Neuronal stem cell (in vitro differentiated cells): ENCODE measurements at regions not wholly inside any gene's neighbourhood (a gene's known extent, or its start where the extent isn't known, plus 50 kb on each side); places are given as distances from the start of the nearest gene placed in this dataset.

Experiments used
- DNase-seq: peaks from one replicate; pipeline ENCODE4 v3.0.0-alpha.2; 2013; ENCODE audit warnings: low spot score
- H2AFZ ChIP-seq: one replicate; pipeline ENCODE4 v1.6.1; 2013; ENCODE audit warnings: mild to moderate bottlenecking, low read length, inconsistent platforms
- H2AK5ac ChIP-seq: 2 replicates; pipeline ENCODE4 v1.6.1; 2013; ENCODE audit warnings: low read depth, mild to moderate bottlenecking, inconsistent platforms, low read length, moderate library complexity, mixed read lengths
- H2BK120ac ChIP-seq: 2 replicates; pipeline ENCODE4 v1.6.1; 2013; ENCODE audit warnings: low read depth, mild to moderate bottlenecking, inconsistent platforms, low read length, moderate library complexity, mixed read lengths
- H2BK12ac ChIP-seq: one replicate; pipeline ENCODE4 v1.6.1; 2013; ENCODE audit warnings: low read length, inconsistent platforms
- H2BK15ac ChIP-seq: 2 replicates; pipeline ENCODE4 v1.6.1; 2013; ENCODE audit warnings: mild to moderate bottlenecking, low read length, inconsistent platforms, mixed read lengths
- H2BK5ac ChIP-seq: one replicate; pipeline ENCODE4 v1.6.1; 2013; ENCODE audit warnings: inconsistent platforms, mild to moderate bottlenecking, low read length, moderate library complexity
- H3K14ac ChIP-seq: one replicate; pipeline ENCODE4 v1.6.1; 2013; ENCODE audit warnings: low read length, inconsistent platforms
- H3K18ac ChIP-seq: 2 replicates; pipeline ENCODE4 v1.6.1; 2013; ENCODE audit warnings: low read length, inconsistent platforms
- H3K23ac ChIP-seq: 2 replicates; pipeline ENCODE4 v1.6.1; 2013; ENCODE audit warnings: low read depth, mild to moderate bottlenecking, mixed read lengths, low read length, inconsistent platforms; ENCODE audit not compliant: poor library complexity
- H3K27ac ChIP-seq: replicated peaks from 3 replicates; pipeline ENCODE4 v1.5.1; 2013; ENCODE audit warnings: low read length, inconsistent platforms
- H3K27me3 ChIP-seq, 3 experiments: 2 replicates each; pipeline ENCODE4 v1.6.1; 2013; ENCODE audit warnings: low read length in 3 of 3, mild to moderate bottlenecking in 2 of 3, inconsistent platforms in 1 of 3, low read depth in 1 of 3, mixed read lengths in 1 of 3, moderate library complexity in 1 of 3; ENCODE audit not compliant: control insufficient read depth in 3 of 3, insufficient read depth in 3 of 3
- H3K36me3 ChIP-seq, 2 donors: replicated peaks in 1 of 2; 2 replicates each; pipeline ENCODE4 v1.6.1; 2013; ENCODE audit warnings: low read length in 2 of 2; ENCODE audit not compliant: control insufficient read depth in 2 of 2, insufficient read depth in 2 of 2
- H3K4ac ChIP-seq: 2 replicates; pipeline ENCODE4 v1.6.1; 2013; ENCODE audit warnings: inconsistent platforms, mild to moderate bottlenecking, low read length, moderate library complexity
- H3K4me1 ChIP-seq, 2 donors: 1 replicate in 1 of 2; 2 replicates in 1 of 2; pipeline ENCODE4 v1.6.1; 2013; ENCODE audit warnings: low read length in 2 of 2, low read depth in 1 of 2; ENCODE audit not compliant: control insufficient read depth in 2 of 2, insufficient read depth in 1 of 2
- H3K4me2 ChIP-seq: one replicate; pipeline ENCODE4 v1.6.1; 2013; ENCODE audit warnings: mild to moderate bottlenecking, low read length, inconsistent platforms; ENCODE audit not compliant: insufficient read depth, poor library complexity, severe bottlenecking
- H3K4me3 ChIP-seq, 2 donors: 2 replicates each; pipeline ENCODE4 v1.5.1; 2013; ENCODE audit warnings: low read length in 2 of 2, mild to moderate bottlenecking in 2 of 2, inconsistent platforms in 1 of 2, moderate library complexity in 1 of 2
- H3K79me1 ChIP-seq: one replicate; pipeline ENCODE4 v1.6.1; 2013; ENCODE audit warnings: low read depth, mild to moderate bottlenecking, inconsistent platforms, low read length, moderate library complexity
- H3K9ac ChIP-seq: one replicate; pipeline ENCODE4 v1.6.1; 2013; ENCODE audit warnings: mild to moderate bottlenecking, low read depth, low read length, inconsistent platforms; ENCODE audit not compliant: poor library complexity
- H3K9me3 ChIP-seq, 2 donors: replicated peaks in 1 of 2; 2 replicates each; pipeline versions ENCODE3 to v1.6.1; 2013; ENCODE audit warnings: low read length in 2 of 2, mild to moderate bottlenecking in 2 of 2, inconsistent platforms in 1 of 2, low read depth in 1 of 2, mixed read lengths in 1 of 2, moderate library complexity in 1 of 2; ENCODE audit not compliant: control insufficient read depth in 2 of 2, insufficient read depth in 1 of 2
- H4K8ac ChIP-seq: one replicate; pipeline ENCODE4 v1.6.1; 2013; ENCODE audit warnings: low read depth, mild to moderate bottlenecking, inconsistent platforms, low read length, moderate library complexity
- H4K91ac ChIP-seq: one replicate; pipeline ENCODE4 v1.6.1; 2013; ENCODE audit warnings: low read length, low read depth, mild to moderate bottlenecking, inconsistent platforms; ENCODE audit not compliant: poor library complexity
- WGBS, 2 donors: extraction: QIAGEN DNeasy Blood & Tissue Kit; methylation state at CpG; one replicate each; pipeline ENCODE4 v1.1.7; 2013; ENCODE audit warnings: missing lambda C conversion rate in 2 of 2, mixed read lengths in 1 of 2; ENCODE audit not compliant: insufficient read length in 2 of 2, insufficient replicate concordance in 1 of 2; ENCODE audit errors: extremely low coverage in 2 of 2; 5-methylcytosine and 5-hydroxymethylcytosine counted together

DNA sequence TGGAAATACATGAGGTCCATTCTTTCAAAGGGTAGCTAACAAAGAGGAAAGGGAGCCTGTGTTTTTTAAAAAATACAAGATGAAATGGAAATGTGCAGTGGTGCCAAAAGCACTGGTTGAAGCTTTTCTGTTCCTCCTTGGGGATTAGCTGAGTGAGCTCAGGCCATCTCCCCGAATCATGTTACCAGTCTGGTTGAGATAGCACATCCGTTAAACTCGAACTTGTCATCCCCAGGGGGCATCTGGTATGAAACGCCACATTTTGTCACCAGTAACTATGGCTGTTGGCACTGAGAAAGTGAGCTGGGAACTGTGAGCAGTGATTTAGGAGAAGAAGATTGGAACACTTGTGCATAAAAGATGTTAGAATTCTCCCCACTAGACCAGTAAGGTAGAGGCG, 196.2 kb downstream of the SAMD5 start:
- H2BK12ac ChIP-seq, result no peak overlapping the region
- H3K9me3 ChIP-seq, result no peaks in the 10 kb centered on the region
- H3K9ac ChIP-seq, result no peak overlapping the region

GRCh38 chr6:147707524-147707923, 199.0 kb downstream of the SAMD5 start:
- Histone ChIP-seq H4K91ac (no peak overlapping the region), H3K9ac (no peak overlapping the region), H3K4me1 (no peaks in the 10 kb centered on the region), H3K27me3 (no peaks in the 10 kb centered on the region), H3K36me3 (no peaks in the 10 kb centered on the region), H4K8ac (no peak overlapping the region), H3K4me3 (no peak overlapping the region), H2BK5ac (no peak overlapping the region), H2AFZ (no peak overlapping the region), H3K27ac (no peak overlapping the region), H3K4me2 (no peak overlapping the region), H3K9me3 (peaks cover 0 to 2% of the 10 kb centered on the region in 2 donors), H3K79me1 (no peaks in the 10 kb centered on the region), H2BK15ac (no peak overlapping the region), H3K18ac (no peak overlapping the region), H3K23ac (no peak overlapping the region), H2BK120ac (no peak overlapping the region), H3K14ac (no peak overlapping the region), H2AK5ac (no peak overlapping the region), H2BK12ac (no peak overlapping the region), H3K4ac (no peak overlapping the region)
- DNase-seq, result no peak

More for the DNA sequence above, 196.2 kb downstream of the SAMD5 start:
- Histone ChIP-seq H2BK15ac (no peak overlapping the region), H3K36me3 (no peaks in the 10 kb centered on the region), H3K14ac (no peak overlapping the region), H2BK5ac (no peak overlapping the region), H2BK120ac (no peak overlapping the region), H3K27me3 (no peaks in the 10 kb centered on the region), H3K23ac (no peak overlapping the region), H3K27ac (no peak overlapping the region), H3K18ac (no peak overlapping the region), H3K4me3 (no peak overlapping the region), H4K8ac (no peak overlapping the region), H3K4me1 (no peaks in the 10 kb centered on the region), H2AFZ (no peak overlapping the region), H3K4ac (no peak overlapping the region), H2AK5ac (no peak overlapping the region), H3K79me1 (no peaks in the 10 kb centered on the region), H4K91ac (no peak overlapping the region), H3K4me2 (no peak overlapping the region)
- no peak for DNase-seq
- WGBS, 2 donors, result no CpG with 5 or more reads among the region's 5 CpGs

GRCh38 chr6:147708170-147708569, 199.7 kb downstream of the SAMD5 start:
- Histone ChIP-seq H3K9me3 (peaks cover 0 to 2% of the 10 kb centered on the region in 2 donors), H3K79me1 (no peaks in the 10 kb centered on the region), H2BK15ac (no peak overlapping the region), H3K27ac (no peak overlapping the region), H3K4me2 (no peak overlapping the region), H3K4ac (no peak overlapping the region), H3K9ac (no peak overlapping the region), H2BK12ac (no peak overlapping the region), H4K8ac (no peak overlapping the region), H3K23ac (no peak overlapping the region), H3K18ac (no peak overlapping the region), H3K4me1 (no peaks in the 10 kb centered on the region), H2BK120ac (no peak overlapping the region), H3K27me3 (no peaks in the 10 kb centered on the region), H2AK5ac (no peak overlapping the region), H2AFZ (no peak overlapping the region), H3K36me3 (no peaks in the 10 kb centered on the region), H3K14ac (no peak overlapping the region), H2BK5ac (no peak overlapping the region), H4K91ac (no peak overlapping the region), H3K4me3 (no peak overlapping the region)
- no peak for DNase-seq
- WGBS, 2 donors, result no CpG with 5 or more reads among the region's 3 CpGs

- Histone ChIP-seq H3K27me3 (no peaks in the 10 kb centered on the region), H3K9ac (no peak overlapping the region), H4K91ac (no peak overlapping the region), H3K4me1 (no peaks in the 10 kb centered on the region), H2AK5ac (no peak overlapping the region), H3K4me3 (no peak overlapping the region), H3K4ac (no peak overlapping the region), H3K4me2 (no peak overlapping the region), H2BK12ac (no peak overlapping the region), H2BK120ac (no peak overlapping the region), H4K8ac (no peak overlapping the region), H3K36me3 (no peaks in the 10 kb centered on the region), H2AFZ (no peak overlapping the region), H3K9me3 (peaks cover 0 to 2% of the 10 kb centered on the region in 2 donors), H2BK15ac (no peak overlapping the region), H3K23ac (no peak overlapping the region), H3K14ac (no peak overlapping the region), H3K79me1 (no peaks in the 10 kb centered on the region), H3K18ac (no peak overlapping the region), H3K27ac (no peak overlapping the region), H2BK5ac (no peak overlapping the region)
- DNase-seq, result no peak
- no CpG with 5 or more reads among the region's 6 CpGs for WGBS, 2 donors
Measured at GRCh38 chr6:147709396-147710272, 201.1 kb downstream of the SAMD5 start.
